ENCODE measurements at regions not wholly inside any gene's neighbourhood (a gene's known extent, or its start where the extent isn't known, plus 50 kb on each side); places are given as distances from the start of the nearest gene placed in this dataset.

- FAIRE-seq, result no peak
Measured at GRCh38 chr6:14065350-14065749, 52.2 kb upstream of the CD83 start.

GRCh38 chr6:14066782-14067406, 50.7 kb upstream of the CD83 start:
- peak; percentile 81 for FAIRE-seq

- FAIRE-seq, result no peak
Measured at GRCh38 chr6:14067656-14068055, 49.9 kb upstream of the CD83 start.

All from endometrium (tissue), 2 donors.